Hepatocyte (in vitro differentiated cells): ENCODE measurements at regions not wholly inside any gene's neighbourhood (a gene's known extent, or its start where the extent isn't known, plus 50 kb on each side); places are given as distances from the start of the nearest gene placed in this dataset.
"Not testable (repeated sequence)": the region's sequence is repeated elsewhere in the genome, so short reads cannot be mapped to it uniquely, and the experiment has no call there.

Source experiments
- CTCF ChIP-seq: fragments of 200-600 bp; sonication (generic); IDR thresholded peaks from 2 replicates; pipeline ENCODE4 v1.5.1; 2016; ENCODE audit warnings: antibody characterized with exemption, mild to moderate bottlenecking; ENCODE audit not compliant: poor library complexity
- EZH2 ChIP-seq: fragments of 200-600 bp; sonication (generic); IDR thresholded peaks from 2 replicates; pipeline ENCODE4 v1.6.1; 2016; ENCODE audit warnings: antibody characterized with exemption, mild to moderate bottlenecking, borderline replicate concordance
- EZH2phosphoT487 ChIP-seq: fragments of 200-600 bp; sonication (generic); IDR thresholded peaks from one replicate; pipeline ENCODE4 v1.6.1; 2018; ENCODE audit warnings: antibody characterized with exemption, mild to moderate bottlenecking, low read depth, moderate library complexity; ENCODE audit not compliant: unreplicated experiment, severe bottlenecking

GRCh38 chr6:12363277-12363650 is 73.1 kb downstream of the EDN1 start:
- not testable (repeated sequence) for TF ChIP-seq CTCF, EZH2, EZH2phosphoT487
